Liver (tissue), 8 donors: ENCODE measurements at regions not wholly inside any gene's neighbourhood (a gene's known extent, or its start where the extent isn't known, plus 50 kb on each side); places are given as distances from the start of the nearest gene placed in this dataset.

Source experiments
- DNase-seq: peaks from one replicate; pipeline ENCODE4 v3.0.0-alpha.2; 2017; ENCODE audit warnings: low spot score
- H3K27ac ChIP-seq, 2 donors: one replicate each; pipeline ENCODE4 v1.7.0; 2013; ENCODE audit warnings: inconsistent platforms in 2 of 2, low read length in 2 of 2, control low read depth in 1 of 2, low read depth in 1 of 2, mild to moderate bottlenecking in 1 of 2
- H3K27me3 ChIP-seq, 4 donors: one replicate each; pipeline versions ENCODE4 v1.6.1 to v1.7.0; 2013; ENCODE audit warnings: low read length in 3 of 4, inconsistent platforms in 1 of 4, mild to moderate bottlenecking in 1 of 4, moderate library complexity in 1 of 4; ENCODE audit not compliant: control insufficient read depth in 4 of 4, insufficient read depth in 4 of 4
- H3K36me3 ChIP-seq, 4 donors: one replicate each; pipeline versions ENCODE4 v1.6.1 to v1.7.0; 2013; ENCODE audit warnings: low read length in 3 of 4, mild to moderate bottlenecking in 3 of 4, low read depth in 1 of 4, moderate library complexity in 1 of 4; ENCODE audit not compliant: control insufficient read depth in 4 of 4, insufficient read depth in 3 of 4
- H3K4me1 ChIP-seq, 4 donors: one replicate each; pipeline versions ENCODE4 v1.6.1 to v1.7.0; 2013; ENCODE audit warnings: low read length in 3 of 4, mild to moderate bottlenecking in 3 of 4, moderate library complexity in 1 of 4; ENCODE audit not compliant: control insufficient read depth in 4 of 4, insufficient read depth in 4 of 4
- H3K4me3 ChIP-seq, 3 donors: one replicate each; pipeline versions ENCODE4 v1.6.1 to v1.7.0; 2013; ENCODE audit warnings: low read length in 3 of 3, control low read depth in 1 of 3, low read depth in 1 of 3, mild to moderate bottlenecking in 1 of 3
- H3K9ac ChIP-seq, 2 donors: one replicate each; pipeline ENCODE4 v1.7.0; 2013; ENCODE audit warnings: low read length in 2 of 2, mild to moderate bottlenecking in 2 of 2, moderate library complexity in 2 of 2, control low read depth in 1 of 2, low read depth in 1 of 2
- H3K9me3 ChIP-seq, 4 donors: one replicate each; pipeline versions ENCODE4 v1.6.1 to v1.7.0; 2013; ENCODE audit warnings: low read length in 3 of 4; ENCODE audit not compliant: control insufficient read depth in 4 of 4
- ATF3 ChIP-seq: IDR thresholded peaks from 2 replicates; pipeline ENCODE4 v1.6.1; 2016; ENCODE audit warnings: antibody characterized with exemption
- CTCF ChIP-seq: fragments of 150-350 bp; IDR thresholded peaks from 2 replicates; pipeline ENCODE4 v1.5.1; 2017; ENCODE audit warnings: improper control_type of control experiment, low read depth, low read length; ENCODE audit not compliant: missing input control
- EGR1 ChIP-seq, 2 donors: IDR thresholded peaks; 2 replicates each; pipeline ENCODE4 v1.6.1; 2016 to 2018; ENCODE audit warnings: antibody characterized with exemption in 2 of 2, low read depth in 2 of 2
- FOXA2 ChIP-seq: IDR thresholded peaks from 2 replicates; pipeline ENCODE4 v1.6.1; 2016; ENCODE audit warnings: antibody characterized with exemption
- GABPA ChIP-seq, 2 donors: IDR thresholded peaks in 1 of 2; conservative IDR thresholded peaks in 1 of 2; 2 replicates each; pipeline ENCODE4 v1.6.1; 2016; ENCODE audit warnings: antibody characterized with exemption in 2 of 2, mild to moderate bottlenecking in 1 of 2, moderate library complexity in 1 of 2
- HNF4A ChIP-seq, 2 donors: conservative IDR thresholded peaks; 2 replicates each; pipeline ENCODE4 v1.6.1; 2016; ENCODE audit warnings: antibody characterized with exemption in 2 of 2, mild to moderate bottlenecking in 2 of 2
- HNF4G ChIP-seq: IDR thresholded peaks from 2 replicates; pipeline ENCODE4 v1.6.1; 2016; ENCODE audit warnings: antibody characterized with exemption
- JUND ChIP-seq, 2 donors: IDR thresholded peaks; 2 replicates each; pipeline ENCODE4 v1.6.1; 2016; ENCODE audit warnings: antibody characterized with exemption in 2 of 2
- MAX ChIP-seq: IDR thresholded peaks from 2 replicates; pipeline ENCODE4 v1.6.1; 2016; ENCODE audit warnings: antibody characterized with exemption
- NR2F2 ChIP-seq: IDR thresholded peaks from 2 replicates; pipeline ENCODE4 v1.6.1; 2016; ENCODE audit warnings: antibody characterized with exemption
- RAD21 ChIP-seq, 2 donors: IDR thresholded peaks; 2 replicates each; pipeline ENCODE4 v1.6.1; 2016; ENCODE audit warnings: antibody characterized with exemption in 2 of 2, mild to moderate bottlenecking in 2 of 2
- REST ChIP-seq: IDR thresholded peaks from 2 replicates; pipeline ENCODE4 v1.6.1; 2016; ENCODE audit warnings: antibody characterized with exemption, mild to moderate bottlenecking
- RXRA ChIP-seq, 2 donors: IDR thresholded peaks; 2 replicates each; pipeline ENCODE4 v1.6.1; 2017 to 2018; ENCODE audit warnings: antibody characterized with exemption in 2 of 2, mild to moderate bottlenecking in 1 of 2
- SP1 ChIP-seq: IDR thresholded peaks from 2 replicates; pipeline ENCODE4 v1.6.1; 2018; ENCODE audit warnings: antibody characterized with exemption, mild to moderate bottlenecking
- TAF1 ChIP-seq: conservative IDR thresholded peaks from 2 replicates; pipeline ENCODE4 v1.6.1; 2016; ENCODE audit warnings: antibody characterized with exemption, mild to moderate bottlenecking
- YY1 ChIP-seq: IDR thresholded peaks from 2 replicates; pipeline ENCODE4 v1.6.1; 2016; ENCODE audit warnings: antibody characterized with exemption, mild to moderate bottlenecking
- ZBTB33 ChIP-seq: IDR thresholded peaks from 2 replicates; pipeline ENCODE4 v1.6.1; 2016; ENCODE audit warnings: antibody characterized with exemption
- WGBS: extraction: QIAGEN DNeasy Blood & Tissue Kit; methylation state at CpG from one replicate; pipeline ENCODE4 v1.1.7; 2013; 5-methylcytosine and 5-hydroxymethylcytosine counted together
- donor health status: healthy.
- donor health status: healthy.
- donor health status: healthy.
- donor health status: healthy.
- donor health status: healthy.

GRCh38 chr11:41978945-41979344 lies 519.5 kb upstream of the LRRC4C start (continued):
- TF ChIP-seq CTCF (no peak), TAF1 (no peak), HNF4G (no peak)

GRCh38 chr11:41980741-41981140 lies 521.3 kb upstream of the LRRC4C start:
- no peaks in the 10 kb centered on the region for H3K36me3 ChIP-seq
- TF ChIP-seq ZBTB33, result no peak
- no peak for TF ChIP-seq FOXA2
- TF ChIP-seq SP1, result no peak
- TF ChIP-seq REST, result no peak
- TF ChIP-seq GABPA (IDR thresholded peaks at IDR 0.05 in 1 of 2, conservative IDR thresholded peaks at IDR 0.05 in 1 of 2), result no peak
- no peak for TF ChIP-seq JUND (IDR thresholded peaks at IDR 0.05)
- no peak for TF ChIP-seq TAF1
- no peak for TF ChIP-seq RAD21 (IDR thresholded peaks at IDR 0.05)
- TF ChIP-seq CTCF, result no peak
- TF ChIP-seq HNF4G, result no peak
- no peak for TF ChIP-seq ATF3
- no peak for TF ChIP-seq MAX
- TF ChIP-seq HNF4A (conservative IDR thresholded peaks at IDR 0.05), result no peak
- no peak for TF ChIP-seq YY1
- TF ChIP-seq RXRA (IDR thresholded peaks at IDR 0.05), result no peak
- no peak for TF ChIP-seq EGR1 (IDR thresholded peaks at IDR 0.05; ENCODE audit: low read depth in 2 of 2)
- TF ChIP-seq NR2F2, result no peak
- no peak for DNase-seq
- H3K9me3 ChIP-seq, result no peaks in the 10 kb centered on the region
- no peaks in the 10 kb centered on the region for H3K4me1 ChIP-seq
- H3K4me3 ChIP-seq, result no peak overlapping the region
- 44% methylated on average over 2 of the region's 2 CpGs for WGBS
- no peak overlapping the region for H3K27ac ChIP-seq
- no peaks in the 10 kb centered on the region for H3K27me3 ChIP-seq
- no peak overlapping the region for H3K9ac ChIP-seq
